GM19452 (cell line): ENCODE measurements at regions not wholly inside any gene's neighbourhood (a gene's known extent, or its start where the extent isn't known, plus 50 kb on each side); places are given as distances from the start of the nearest gene placed in this dataset.

Source experiments
- ATAC-seq: cut with Tn5 transposase; IDR thresholded peaks from one replicate; pipeline ENCODE4 v1.9.1; 2021; ENCODE audit not compliant: unreplicated experiment

GRCh38 chr2:128832946-128833663 lies 514.4 kb upstream of the HS6ST1 start:
- no peak for ATAC-seq

DNA sequence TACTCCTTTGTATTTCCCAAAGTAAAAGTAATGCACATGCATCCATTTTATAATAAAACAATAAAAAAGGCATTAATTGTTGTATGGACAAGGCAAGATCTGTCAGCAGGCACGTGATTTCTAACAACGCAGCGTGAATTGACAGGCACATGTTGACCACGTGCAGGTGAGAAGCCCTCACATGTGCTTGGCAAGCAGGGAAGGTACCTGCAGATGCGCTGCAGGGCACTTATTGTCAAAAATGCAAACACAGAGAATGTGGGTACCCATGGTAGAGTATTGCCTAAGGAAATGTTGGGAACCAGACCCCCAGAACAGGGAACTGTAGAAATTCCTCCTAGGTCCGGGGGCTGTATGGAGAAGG lies 515.0 kb upstream of the HS6ST1 start:
- no peak for ATAC-seq

DNA sequence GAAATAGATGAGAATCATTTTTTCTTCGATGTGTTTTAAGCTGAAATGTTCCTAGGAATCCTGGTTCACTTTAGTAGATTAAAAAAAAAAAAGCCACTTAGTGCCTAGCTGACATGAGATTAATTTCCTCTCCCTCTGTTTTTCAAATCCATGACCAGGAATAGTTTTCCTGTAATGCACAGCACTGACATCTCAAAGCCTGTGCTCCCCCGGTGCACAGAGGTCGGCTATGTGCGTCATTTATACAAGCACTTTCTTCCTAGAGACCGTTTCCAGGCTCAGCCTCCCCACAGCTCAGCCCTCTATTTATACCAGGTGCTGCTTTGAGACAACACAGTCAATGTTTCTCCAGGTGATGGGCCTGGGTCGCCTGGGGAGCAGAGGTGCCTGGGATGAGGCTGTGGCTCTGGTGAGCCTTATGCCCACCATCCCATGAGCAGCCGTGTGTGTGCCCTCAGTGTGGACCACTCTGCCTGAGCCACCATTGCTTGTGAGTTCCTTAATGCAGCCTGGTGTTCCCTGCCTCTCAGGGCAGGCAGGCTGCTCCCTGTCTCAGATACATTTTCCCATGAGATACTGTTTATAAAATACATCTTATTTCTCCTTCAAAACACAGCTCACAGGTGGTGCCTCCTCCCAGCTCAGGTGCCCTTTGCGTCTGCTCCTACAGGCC lies 515.7 kb upstream of the HS6ST1 start:
- ATAC-seq = no peak

DNA sequence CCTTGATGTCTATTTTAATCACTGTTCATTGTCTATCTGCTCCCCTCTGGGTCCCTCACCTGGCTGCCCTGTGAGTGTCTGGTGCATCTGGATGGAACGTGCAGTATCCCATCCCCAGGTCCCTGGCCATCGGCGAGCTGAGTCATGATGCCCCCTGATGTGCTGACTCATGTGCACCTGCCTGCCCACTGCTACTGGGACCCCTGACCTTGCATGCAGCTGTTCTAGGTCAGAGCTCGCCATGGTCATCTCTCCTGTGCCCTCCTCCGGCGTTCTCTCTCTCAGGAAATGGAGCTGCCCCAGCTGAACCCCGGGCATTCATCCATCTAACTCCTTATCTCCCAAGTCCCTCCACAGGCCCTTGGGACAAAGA lies 516.2 kb upstream of the HS6ST1 start:
- ATAC-seq = no peak

DNA sequence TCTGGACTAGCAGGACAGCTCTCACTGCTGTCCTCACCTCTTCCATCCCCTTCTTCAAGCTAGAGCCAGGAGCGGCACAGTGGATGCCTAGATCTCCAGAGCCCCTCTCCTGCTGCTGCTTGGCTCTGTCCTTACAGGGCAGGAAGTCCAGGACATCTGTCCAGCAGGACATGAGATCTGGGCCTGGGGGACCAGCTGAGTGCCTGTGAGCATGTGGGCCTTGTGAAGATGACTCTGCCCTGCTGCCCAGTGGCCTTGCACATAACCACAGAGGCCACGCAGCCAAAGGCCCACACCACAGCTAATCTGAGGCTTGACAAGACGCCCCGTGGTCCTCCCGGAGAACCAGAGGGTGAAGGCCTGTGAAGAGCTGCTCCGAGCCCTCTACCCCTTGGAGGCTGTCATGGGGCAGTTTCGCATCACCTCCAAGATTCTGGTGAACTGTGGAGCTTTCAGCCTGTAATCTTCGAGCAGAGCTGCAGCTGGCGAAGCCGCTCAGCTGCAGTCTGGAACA lies 516.7 kb upstream of the HS6ST1 start:
- no peak for ATAC-seq

GRCh38 chr2:128835974-128836373 lies 517.3 kb upstream of the HS6ST1 start:
- no peak for ATAC-seq

DNA sequence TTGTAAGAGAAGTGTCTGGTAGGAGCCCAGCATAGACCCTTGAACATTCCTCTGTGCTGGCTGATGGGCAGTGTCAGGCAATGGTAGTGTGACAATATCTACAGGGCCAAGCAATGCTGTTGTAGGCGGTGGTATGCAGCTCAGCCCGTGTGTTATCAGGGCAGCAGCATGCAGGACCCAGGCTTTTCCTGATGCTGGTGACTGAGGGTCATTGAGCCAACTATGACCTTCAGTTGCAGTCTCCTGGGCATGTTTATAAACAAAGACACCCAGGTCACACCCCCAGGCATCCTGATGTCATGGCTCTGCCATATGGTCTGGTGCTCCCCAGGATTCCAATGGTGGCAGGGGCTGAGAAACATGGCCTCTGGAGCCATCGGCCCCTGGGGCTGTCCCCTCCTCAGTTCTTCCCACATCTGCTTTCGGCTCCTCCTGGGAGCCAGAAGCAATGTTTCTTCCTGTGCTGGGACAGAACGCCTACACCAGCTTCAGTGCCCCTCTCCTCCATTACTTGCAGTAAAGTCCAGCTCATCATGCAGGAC lies 518.0 kb upstream of the HS6ST1 start:
- no peak for ATAC-seq

- ATAC-seq = no peak
These were observed 519.6 kb upstream of the HS6ST1 start for GRCh38 chr2:128838244-128838643.

GRCh38 chr2:128841803-128842202 lies 523.1 kb upstream of the HS6ST1 start:
- no peak for ATAC-seq

GRCh38 chr2:128867311-128867710 lies 548.6 kb upstream of the HS6ST1 start:
- ATAC-seq = no peak

- no peak for ATAC-seq
These were observed 549.4 kb upstream of the HS6ST1 start for GRCh38 chr2:128867936-128868636.

DNA sequence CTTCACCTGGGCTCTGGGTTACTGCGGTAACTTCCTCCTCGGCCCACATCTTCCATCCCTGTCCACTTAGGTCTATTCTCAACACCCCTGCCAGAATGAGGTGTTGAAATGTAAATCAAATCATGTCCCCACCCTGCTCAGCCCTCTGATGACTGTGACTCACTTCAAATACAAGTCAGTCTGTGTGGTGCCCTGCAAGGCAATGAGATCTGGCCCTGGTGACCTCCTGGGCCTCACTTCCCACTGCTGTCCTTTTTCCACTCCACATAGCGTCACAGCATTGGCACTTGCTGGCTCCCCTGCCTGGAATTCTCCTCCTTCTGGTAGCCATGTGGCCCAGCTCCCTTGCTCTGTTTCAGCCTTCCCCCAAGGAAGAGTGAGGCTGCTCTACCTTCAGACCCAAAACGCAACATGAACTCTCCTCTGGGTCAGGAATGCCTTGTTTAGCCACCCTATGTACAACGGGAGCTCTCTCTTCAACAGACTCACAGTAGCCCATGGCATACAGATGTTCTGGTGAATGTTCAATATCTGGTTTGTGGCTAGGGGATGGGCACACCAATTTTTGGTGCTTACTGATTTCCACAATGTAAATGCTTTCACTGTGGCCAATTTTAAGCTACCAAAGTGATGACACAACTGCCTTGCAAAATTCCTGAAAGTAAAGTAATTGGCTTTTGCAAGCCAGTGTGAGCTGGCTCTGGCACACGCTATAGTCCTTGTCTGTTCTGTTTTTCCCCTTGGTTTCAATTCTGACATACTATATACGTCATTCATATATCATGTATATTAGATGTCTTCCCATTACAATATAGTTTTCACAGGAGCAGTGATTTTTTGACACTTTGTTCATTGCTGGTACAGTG lies 550.3 kb upstream of the HS6ST1 start:
- ATAC-seq = no peak

DNA sequence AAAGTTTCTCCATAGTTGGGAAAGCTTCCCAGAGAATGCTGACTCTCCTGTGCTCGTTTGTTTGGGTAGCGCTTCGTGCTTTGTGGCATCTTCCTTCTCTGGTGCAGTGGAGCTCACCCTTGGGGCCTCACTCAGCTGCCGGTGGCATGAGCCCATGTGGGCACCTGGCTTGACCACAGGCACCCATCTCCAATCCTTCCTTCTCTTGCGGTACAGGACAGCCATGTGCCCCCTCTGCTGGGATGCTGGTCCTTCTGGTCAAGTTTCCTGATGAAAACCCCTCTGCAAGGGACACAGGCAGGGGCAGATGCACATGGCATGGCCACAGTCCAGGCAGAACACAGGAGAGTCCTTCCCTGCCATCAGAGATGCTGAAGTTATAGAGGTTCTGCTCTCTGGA lies 555.9 kb upstream of the HS6ST1 start:
- ATAC-seq = no peak

- no peak for ATAC-seq
These were observed 558.6 kb upstream of the HS6ST1 start for GRCh38 chr2:128876986-128877983.

DNA sequence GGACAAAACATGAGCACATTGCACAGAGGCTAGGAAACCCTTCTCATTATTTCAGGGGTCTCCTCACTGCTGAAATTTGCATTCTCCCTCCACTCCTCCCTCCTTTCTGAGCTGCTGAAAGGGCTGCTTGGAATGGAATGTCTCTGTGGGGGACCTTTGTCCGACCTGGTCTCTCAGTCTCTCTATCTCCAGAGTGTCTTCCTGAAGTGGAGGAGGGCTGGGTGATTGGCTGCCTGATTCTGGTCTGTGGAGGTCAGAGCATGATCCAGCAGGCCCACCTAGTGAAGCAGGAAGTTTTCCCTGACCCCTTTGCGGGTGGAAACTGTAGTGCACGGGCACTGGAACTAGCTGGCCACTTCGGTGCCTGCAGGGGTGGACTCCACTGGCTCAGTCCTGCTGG lies 560.5 kb upstream of the HS6ST1 start:
- ATAC-seq = no peak

GRCh38 chr2:128894896-128895295 lies 576.2 kb upstream of the HS6ST1 start:
- no peak for ATAC-seq

DNA sequence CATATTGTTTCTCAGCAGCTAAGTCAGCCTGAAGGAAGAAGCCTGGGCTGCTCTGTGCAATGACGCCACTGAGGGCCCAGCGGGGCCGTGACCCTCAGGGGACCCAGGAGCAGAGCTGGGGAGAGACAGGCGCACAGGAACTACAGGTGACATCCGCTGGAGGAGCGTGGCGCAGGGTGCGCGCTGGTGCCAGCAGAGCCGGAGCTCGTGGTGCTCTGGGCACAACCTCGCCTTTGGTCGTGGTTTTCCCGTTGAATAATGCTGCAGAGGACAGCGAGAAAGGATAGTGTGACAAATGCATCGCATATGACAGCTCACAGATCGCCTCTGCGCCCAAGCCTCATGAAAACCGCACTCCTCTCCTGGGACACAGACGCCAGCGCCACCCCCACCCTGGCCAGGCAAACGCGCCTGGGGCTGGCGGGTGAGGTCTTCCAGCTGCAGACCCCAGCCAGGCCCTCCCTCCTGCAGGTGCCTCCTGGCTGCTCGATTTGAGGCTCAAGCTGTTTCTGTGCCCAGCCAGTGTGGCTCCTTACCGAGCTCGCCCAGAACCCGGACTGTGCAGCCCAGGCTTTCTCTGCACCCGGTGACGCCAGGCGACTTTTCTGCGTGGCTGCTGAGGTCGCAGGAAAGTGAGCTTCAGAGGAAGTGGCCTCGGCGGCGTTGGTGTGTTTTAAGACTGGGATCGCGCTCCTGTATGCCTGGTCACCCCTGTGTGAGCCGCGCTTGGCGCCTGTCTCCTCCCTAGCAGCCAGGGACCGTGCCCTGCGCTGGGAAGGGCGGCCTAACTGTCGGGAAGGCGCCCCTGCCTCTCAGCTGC lies 583.1 kb upstream of the HS6ST1 start:
- no peak for ATAC-seq

DNA sequence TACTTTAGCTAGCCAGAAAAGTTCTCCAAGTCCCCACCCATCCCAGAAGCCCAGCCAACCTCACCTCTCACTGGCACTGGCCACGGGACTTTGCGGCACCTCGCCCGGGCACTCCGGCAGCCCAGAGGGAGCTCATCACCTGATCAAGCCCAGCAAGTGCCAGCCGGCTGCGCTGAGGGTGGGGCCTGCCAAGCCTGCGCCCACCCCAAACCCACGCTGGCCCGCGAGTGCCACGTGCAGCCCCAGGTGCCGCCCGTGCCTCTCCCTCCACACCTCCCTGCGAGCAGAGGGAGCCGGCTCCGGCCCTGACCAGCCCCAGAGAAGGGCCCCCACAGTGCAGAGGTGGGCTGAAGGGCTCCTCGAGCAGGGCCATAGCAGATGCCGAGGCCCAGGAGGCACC lies 585.0 kb upstream of the HS6ST1 start:
- no peak for ATAC-seq

DNA sequence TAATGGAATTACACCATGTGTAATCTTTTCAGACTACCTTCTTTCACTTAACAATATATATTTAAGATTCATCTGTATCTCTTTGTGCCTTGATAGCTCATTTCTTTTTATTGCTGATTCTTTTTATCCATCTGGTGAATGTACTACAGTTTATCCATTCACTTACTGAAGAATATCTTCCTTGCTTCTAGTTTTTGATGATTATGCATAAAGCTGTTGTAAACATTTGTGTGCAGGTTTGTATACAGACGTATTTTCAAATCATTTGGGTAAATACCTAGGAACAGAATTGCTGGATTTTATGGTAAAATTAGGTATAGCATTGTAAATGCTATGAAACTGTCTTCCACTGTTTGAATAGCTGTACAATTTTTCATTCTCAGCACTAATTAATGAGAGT lies 592.6 kb upstream of the HS6ST1 start:
- ATAC-seq = no peak
